ENCODE measurements at regions not wholly inside any gene's neighbourhood (a gene's known extent, or its start where the extent isn't known, plus 50 kb on each side); places are given as distances from the start of the nearest gene placed in this dataset.

- DNase-seq (ENCODE audit: low read depth in 2 of 2), result no peak
- TF ChIP-seq CTCF (IDR thresholded peaks at IDR 0.05; ENCODE audit: low read depth, low read length), result no peak
Measured at GRCh38 chr10:128730922-128731321, 604.7 kb upstream of the MKI67 start.

GRCh38 chr10:128734161-128734560, 607.9 kb upstream of the MKI67 start:
- no peak for DNase-seq (ENCODE audit: low read depth in 2 of 2)
- TF ChIP-seq CTCF (IDR thresholded peaks at IDR 0.05; ENCODE audit: low read depth, low read length), result no peak
- H3K4me3 ChIP-seq (replicated peaks in 1 of 2; ENCODE audit: low read depth in 2 of 2, low read length in 2 of 2), result no peak overlapping the region

More at GRCh38 chr10:128730922-128731321, 604.7 kb upstream of the MKI67 start:
- H3K4me3 ChIP-seq (replicated peaks in 1 of 2; ENCODE audit: low read depth in 2 of 2, low read length in 2 of 2), result no peak overlapping the region

GRCh38 chr10:128734734-128735133, 608.5 kb upstream of the MKI67 start:
- DNase-seq (ENCODE audit: low read depth in 2 of 2), result no peak
- no peak overlapping the region for H3K4me3 ChIP-seq (replicated peaks in 1 of 2; ENCODE audit: low read depth in 2 of 2, low read length in 2 of 2)
- no peak for TF ChIP-seq CTCF (IDR thresholded peaks at IDR 0.05; ENCODE audit: low read depth, low read length)

- H3K4me3 ChIP-seq (replicated peaks in 1 of 2; ENCODE audit: low read depth in 2 of 2, low read length in 2 of 2), result no peak overlapping the region
- TF ChIP-seq CTCF (IDR thresholded peaks at IDR 0.05; ENCODE audit: low read depth, low read length), result no peak
- no peak for DNase-seq (ENCODE audit: low read depth in 2 of 2)
Measured at GRCh38 chr10:128735996-128736395, 609.8 kb upstream of the MKI67 start.

GRCh38 chr10:128738386-128738915, 612.2 kb upstream of the MKI67 start:
- TF ChIP-seq CTCF (IDR thresholded peaks at IDR 0.05; ENCODE audit: low read depth, low read length), result no peak
- H3K4me3 ChIP-seq (replicated peaks in 1 of 2; ENCODE audit: low read depth in 2 of 2, low read length in 2 of 2), result no peak overlapping the region
- DNase-seq (ENCODE audit: low read depth in 2 of 2), result no peak

GRCh38 chr10:128739930-128740329, 613.7 kb upstream of the MKI67 start:
- DNase-seq (ENCODE audit: low read depth in 2 of 2), result no peak
- H3K4me3 ChIP-seq (replicated peaks in 1 of 2; ENCODE audit: low read depth in 2 of 2, low read length in 2 of 2), result no peak overlapping the region
- TF ChIP-seq CTCF (IDR thresholded peaks at IDR 0.05; ENCODE audit: low read depth, low read length), result no peak

GRCh38 chr10:128741180-128741579, 615.0 kb upstream of the MKI67 start:
- no peak overlapping the region for H3K4me3 ChIP-seq (replicated peaks in 1 of 2; ENCODE audit: low read depth in 2 of 2, low read length in 2 of 2)
- no peak for TF ChIP-seq CTCF (IDR thresholded peaks at IDR 0.05; ENCODE audit: low read depth, low read length)
- no peak for DNase-seq (ENCODE audit: low read depth in 2 of 2)
